GM18507 (cell line): ENCODE measurements at regions not wholly inside any gene's neighbourhood (a gene's known extent, or its start where the extent isn't known, plus 50 kb on each side); places are given as distances from the start of the nearest gene placed in this dataset.
"Not testable (repeated sequence)": the region's sequence is repeated elsewhere in the genome, so short reads cannot be mapped to it uniquely, and the experiment has no call there.

Source experiments
- DNase-seq: peaks from one replicate; pipeline ENCODE4 v3.0.0; 2011; ENCODE audit warnings: low read depth; ENCODE audit not compliant: insufficient read length; ENCODE audit errors: extremely low spot score
- FAIRE-seq: peaks from 2 replicates; lab custom pipeline; 2011; peaks lifted over from hg19 to GRCh38; lab: Jason Lieb, UNC

DNA sequence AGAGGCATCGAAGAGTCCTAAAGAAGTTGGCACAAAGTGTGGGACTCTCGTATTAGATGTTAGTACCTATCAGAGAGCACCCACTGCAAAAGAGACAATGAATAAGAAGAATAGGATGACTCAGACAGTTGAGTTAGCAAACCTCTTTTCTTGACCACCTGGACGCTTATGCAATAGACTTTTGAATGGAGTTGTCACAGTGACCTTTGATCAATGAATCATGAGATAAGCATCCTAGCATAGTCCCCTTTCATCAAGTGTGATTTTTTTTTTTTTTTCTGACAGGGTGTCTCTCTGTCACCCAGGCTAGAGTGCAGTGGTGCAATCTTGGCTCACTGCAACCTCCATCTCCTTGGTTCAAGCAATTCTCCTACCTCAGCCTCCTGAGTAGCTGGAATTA, 1417.9 kb upstream of the GOT2 start:
- DNase-seq (no peak), FAIRE-seq (no peak)

DNA sequence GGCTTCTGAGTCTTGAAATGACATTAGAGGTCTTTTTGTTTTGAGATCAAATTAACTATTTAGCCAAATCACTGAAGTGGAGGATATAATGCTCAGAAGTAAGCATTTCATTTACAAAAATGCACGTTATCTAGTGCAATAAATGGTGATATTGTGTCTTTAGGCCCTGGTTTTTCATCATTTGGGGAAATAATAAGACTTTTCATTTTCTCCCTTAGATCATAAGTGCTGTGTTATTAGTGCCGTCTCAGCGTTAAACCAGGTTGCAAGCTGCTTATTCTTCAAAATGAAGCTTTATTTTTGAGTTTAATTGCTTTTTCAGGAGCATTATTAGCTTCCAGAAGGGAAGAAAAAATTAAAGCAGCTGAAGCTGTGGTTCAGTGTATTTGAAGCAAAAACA, 1416.8 kb upstream of the GOT2 start:
- DNase-seq (no peak), FAIRE-seq (no peak)

DNA sequence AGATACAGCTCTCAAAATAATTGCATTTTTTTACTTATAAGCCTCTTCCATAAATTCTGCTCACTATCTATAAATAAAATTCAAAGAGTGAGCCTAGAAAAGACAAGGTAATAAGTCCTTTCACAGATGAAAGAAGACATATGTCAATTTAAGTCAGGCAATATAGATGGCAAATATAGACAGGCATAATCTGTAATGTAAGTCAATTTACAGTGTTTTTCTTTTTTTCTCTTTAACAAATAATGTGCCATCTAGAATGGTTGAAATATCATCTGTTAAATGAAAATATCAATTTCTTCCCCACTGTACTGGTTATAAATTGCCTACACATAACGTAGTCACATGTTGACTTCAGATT, 1409.2 kb upstream of the GOT2 start:
- no peak for FAIRE-seq
- no peak for DNase-seq

DNA sequence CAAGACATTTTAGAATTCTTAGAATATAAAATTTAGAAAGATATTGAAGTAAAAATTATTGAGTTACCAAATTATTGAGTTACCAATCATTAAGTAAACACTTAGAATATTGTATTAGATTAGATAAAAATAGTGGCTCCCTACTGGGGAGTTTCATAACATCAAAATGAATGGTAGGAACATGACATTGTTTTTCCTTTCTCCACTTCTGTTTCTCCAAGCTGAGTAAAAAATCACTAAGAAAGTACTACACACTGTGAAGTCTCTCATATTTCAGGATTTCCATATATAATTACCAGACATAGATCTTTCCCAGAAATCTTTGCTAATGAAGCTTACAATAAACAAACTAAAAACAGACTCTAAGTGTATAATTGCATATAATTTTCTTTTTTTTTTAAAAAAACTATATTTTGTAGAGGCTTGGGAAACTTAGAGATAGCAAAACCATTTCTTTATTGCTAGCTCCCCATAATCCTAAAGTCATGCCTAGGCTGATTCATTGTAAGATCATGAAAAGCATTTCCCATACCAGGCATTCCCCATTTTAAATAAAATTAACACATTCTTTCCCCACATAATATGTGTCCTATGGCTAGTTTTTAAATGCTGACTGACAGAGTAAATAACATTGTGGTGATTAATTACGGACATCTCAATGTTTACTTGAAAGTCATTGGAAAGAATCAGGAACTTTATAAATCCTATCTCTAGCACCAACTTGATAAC, 1408.7 kb upstream of the GOT2 start:
- no peak for FAIRE-seq
- no peak for DNase-seq

DNA sequence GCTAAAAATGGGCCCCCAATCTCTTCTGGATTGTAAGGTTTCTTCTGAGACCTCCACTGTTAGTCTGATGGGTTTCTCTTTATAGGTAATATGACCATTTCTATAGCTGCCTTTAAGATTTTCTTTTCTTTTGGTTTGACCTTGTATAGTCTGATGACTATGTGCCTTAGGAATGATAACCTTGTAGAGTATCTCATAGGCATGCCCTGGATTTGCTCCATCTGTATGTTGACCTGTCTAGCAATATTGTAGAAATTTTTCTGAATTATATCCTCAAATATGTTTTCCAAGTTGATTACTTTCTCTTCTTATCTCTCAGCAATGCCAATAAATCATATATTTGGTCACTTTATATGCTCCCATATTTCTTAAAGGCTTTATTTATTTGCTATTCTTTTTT, 1403.8 kb upstream of the GOT2 start:
- FAIRE-seq, result no peak

DNA sequence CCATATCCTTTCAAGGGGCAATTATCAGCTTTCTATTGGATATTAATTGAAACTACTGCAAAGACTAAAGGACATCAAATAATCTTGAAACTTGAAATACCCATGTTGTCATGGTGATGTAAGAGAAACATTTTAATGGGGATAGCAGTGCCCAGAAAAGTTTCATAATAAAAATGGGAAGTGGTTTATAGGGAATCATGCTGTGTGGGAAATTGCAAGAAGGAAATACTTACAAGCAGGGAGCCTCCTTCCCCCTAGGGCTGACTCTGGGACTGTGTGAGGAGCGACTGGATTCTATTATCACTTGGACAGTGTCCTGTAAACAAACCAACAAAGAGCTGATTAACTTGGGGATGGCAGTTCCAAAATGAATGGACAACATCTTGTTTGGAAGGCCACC, 1393.1 kb upstream of the GOT2 start:
- FAIRE-seq (no peak), DNase-seq (no peak)

More for the DNA sequence above, 1403.8 kb upstream of the GOT2 start:
- DNase-seq, result no peak

DNA sequence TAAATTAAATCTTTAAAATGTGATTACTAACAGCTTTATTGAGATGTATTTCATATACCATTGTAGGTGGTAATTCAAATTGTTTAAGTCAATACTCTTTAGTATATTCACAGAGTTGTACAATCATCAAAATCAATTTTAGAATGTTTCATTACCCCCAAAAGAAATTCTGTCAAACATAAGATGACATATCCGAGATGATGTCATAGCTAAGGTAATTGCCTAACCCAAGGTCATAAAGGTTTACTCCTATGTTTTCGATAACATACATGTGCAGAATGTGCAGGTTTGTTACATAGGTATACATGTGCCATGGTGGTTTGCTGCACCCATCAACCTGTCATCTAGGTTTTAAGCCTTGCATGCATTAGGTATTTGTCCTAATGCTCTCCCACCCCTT, 1392.0 kb upstream of the GOT2 start:
- not testable (repeated sequence) for DNase-seq, FAIRE-seq

DNA sequence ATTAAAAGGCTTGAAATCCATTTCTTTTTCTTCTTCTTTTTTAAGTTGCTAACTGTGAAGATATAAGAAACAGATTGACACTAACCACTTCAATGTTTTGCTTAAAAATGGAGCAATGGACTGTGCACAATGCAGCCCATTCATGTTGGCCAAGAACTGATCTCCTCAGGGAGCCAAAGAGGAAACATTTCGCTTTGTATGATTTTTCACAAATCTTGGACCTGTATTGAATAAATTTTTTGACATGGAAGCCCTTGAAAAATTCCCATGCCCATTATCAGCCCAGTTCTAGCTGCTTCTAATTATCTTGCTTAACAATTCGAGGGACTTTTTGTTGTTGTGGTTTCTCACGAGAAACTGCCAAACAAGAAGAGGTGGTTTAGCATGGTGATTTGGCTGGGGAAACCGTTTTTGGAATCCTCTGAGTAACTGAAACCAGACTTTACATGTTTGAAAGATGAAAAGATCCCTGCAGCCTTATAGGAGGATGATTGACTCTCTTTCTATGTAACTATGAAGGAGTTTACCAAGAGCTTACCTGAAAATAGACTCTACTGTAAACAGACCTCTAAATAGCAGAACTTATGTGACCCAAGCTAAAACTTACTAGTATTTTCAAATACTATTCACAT, 1389.4 kb upstream of the GOT2 start:
- no peak for FAIRE-seq
- no peak for DNase-seq

DNA sequence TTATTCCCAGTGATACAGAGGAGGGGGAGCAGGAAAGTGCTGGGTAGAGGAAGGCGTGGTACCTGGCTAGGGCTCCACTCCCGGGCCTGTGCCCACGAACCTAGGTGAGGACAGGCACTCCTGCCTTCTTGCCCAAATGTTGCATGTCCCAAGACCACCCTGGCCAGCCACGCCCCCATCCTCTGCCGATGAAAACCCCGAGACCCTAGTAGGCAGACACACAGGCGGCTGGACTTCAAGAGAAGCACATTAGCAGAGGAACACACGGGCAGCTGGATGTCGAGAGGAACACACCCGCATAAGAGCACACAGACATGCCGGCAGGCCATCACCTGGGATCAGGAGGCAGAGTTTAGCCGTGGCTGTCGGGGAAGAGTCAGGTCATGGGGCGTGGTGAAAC, 1386.5 kb upstream of the GOT2 start:
- DNase-seq (no peak), FAIRE-seq (no peak)

DNA sequence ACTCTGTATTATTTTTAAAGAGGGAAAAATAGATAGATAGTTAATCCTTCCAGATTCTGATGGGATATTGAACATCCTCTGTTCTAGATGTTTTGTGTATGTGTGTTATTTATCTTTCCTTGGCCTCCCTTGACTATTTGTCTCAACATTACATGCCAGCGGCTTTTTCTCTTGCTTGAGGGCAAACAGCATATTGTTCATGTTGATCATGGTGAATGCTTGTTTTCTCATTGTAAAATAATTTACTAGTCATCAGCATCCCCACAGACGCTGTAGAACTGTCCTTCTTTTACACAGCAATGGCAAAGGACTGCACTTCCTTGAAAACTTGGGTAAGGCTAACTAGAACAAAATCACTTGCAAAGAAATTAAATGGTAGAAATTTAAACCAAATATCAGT, 1376.4 kb upstream of the GOT2 start:
- FAIRE-seq (no peak), DNase-seq (no peak)

DNA sequence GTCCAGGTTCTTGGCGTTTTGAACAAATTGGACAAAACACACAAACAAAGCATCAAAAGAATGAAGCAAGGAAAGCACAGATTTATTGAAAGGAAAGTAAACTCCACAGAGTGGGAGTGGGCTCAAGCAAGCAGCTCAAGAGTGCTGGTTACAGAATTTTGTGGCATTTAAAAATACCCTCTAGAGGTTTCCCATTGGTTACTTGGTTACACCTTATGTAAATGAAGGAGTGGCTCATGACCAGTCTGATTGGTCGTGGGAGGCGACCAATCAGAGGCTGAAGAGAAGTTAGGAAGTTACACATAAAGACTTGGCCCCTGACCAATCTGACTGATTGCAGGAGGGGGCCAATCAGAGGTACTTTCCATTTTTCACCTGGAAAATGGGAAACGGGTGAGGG, 1373.8 kb upstream of the GOT2 start:
- DNase-seq, result no peak
- FAIRE-seq, result no peak

DNA sequence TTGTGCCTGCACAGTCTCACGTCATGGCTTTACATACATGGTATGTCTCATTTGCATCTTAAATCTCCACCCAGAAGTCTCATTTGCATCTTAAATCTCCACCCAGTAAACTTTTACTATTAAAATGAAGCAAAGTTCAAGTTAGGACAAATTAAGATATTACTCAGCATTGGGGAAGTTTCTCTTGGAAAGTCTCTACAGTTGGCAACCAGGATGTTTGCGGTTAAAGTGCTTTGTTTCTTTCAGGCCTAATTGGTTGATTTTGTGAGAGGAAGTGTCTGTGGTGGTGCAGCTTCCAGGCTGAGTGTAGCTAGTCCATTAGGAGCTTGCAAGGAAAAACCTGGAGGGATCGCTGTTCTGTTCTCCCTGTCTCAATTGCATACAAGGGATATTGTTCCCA, 1373.3 kb upstream of the GOT2 start:
- FAIRE-seq, result no peak

DNA sequence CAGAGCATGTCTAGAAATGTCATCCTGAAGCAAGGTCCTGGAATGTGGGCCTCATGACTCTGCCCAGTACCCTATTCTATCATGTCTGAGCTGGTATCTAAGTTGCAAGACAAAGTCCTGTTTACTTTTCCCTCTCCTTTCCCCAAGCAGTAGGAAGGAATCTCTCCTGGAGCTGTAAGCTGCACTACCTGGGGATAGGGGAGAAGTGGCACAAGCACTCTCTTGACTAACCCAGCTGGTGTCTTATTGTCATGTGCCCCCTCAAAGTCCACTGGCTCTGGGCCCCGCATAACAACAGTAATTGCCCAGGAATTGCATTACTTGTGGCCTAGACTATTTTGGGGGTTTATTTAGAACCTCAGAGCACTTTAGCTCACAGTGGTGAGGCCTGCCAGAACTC, 1366.3 kb upstream of the GOT2 start:
- DNase-seq (no peak), FAIRE-seq (no peak)

More for the DNA sequence above, 1373.3 kb upstream of the GOT2 start:
- DNase-seq, result no peak

DNA sequence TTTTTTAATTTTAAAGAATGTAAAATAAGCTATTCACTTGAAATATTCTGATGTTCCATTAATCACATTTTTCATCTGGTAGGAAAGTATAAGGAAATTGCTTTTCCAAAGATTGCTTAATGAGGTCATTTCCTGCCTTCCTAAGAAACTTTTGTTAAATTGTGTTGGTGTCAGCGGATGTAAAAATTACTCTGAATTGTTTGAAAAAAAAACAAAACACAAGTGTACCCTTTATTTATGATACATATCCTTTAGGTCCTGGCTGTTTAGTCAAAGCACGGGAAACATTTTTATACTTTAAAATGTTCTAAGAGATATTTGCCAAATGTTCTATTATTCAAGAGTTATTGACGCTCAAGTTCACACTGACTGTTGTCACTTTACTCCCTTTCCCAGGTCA, 1357.4 kb upstream of the GOT2 start:
- FAIRE-seq (no peak), DNase-seq (no peak)

DNA sequence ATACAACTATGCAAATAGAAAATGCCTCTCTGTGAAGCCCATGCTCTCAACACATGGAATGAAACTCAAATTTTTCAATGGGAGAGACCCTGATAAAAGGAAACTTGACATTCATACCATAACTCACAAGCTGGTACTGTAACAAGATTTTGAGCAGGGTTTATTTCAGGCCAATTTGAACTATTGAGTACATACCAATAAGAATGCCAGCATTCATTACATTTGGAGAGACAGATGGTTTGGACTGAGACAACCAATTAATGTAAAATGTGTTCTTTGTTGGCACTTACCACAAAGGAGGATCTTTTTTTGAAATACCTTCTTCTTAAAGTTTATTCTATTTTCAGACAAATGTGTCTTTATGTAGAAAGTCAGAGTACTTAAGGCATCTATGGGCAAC, 1357.0 kb upstream of the GOT2 start:
- DNase-seq, result no peak
- FAIRE-seq, result no peak

DNA sequence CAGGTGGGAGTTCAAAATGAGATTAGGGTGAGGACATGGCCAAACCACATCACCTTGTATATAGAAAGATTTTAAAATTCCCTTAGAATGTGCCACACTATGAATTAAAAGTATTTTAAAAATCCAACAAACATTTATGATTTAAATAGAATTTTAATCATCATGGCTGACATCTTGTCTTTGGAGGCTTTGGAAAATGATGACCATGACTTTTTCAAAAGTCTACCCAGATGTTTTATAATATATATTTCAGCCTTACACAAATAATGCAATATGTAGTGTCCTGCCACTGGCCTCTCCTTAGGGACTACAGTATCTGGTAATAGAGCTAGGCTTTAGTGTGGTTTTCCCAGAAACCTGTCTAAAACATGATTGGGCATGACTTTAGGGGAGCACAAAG, 1353.4 kb upstream of the GOT2 start:
- FAIRE-seq, result no peak
- no peak for DNase-seq

DNA sequence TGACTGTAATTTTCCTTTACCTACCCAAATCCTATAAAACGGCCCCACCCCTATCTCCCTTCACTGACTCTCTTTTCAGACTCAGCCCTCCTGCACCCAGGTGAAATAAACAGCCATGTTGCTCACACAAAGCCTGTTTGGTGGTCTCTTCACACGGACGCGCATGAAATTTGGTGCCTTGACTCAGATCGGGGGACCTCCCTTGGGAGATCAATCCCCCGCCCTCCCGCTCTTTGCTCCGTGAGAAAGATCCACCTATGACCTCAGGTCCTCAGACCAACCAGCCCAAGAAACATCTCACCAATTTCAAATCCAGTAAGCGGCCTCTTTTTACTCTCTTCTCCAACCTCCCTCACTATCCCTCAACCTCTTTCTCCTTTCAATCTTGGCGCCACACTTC, 1344.7 kb upstream of the GOT2 start:
- not testable (repeated sequence) for FAIRE-seq, DNase-seq

DNA sequence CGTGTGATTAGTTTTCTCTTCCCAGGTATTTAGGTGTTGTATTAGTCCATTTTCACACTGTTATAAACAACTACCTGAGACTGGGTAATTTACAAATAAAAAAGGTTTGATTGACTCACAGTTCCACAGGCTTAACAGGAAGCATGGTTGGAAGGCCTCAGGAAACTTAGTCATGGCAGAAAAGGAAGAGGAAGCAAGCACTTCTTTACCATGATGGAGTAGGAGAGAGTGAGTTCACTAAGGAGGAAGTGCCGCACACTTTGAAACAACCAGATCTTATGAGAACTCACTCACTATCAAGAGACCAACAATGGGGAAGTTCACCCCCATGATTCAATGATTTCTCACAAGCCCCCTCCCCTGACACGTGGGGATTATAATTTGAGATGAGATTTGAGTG, 1343.7 kb upstream of the GOT2 start:
- DNase-seq, result no peak
- no peak for FAIRE-seq

DNA sequence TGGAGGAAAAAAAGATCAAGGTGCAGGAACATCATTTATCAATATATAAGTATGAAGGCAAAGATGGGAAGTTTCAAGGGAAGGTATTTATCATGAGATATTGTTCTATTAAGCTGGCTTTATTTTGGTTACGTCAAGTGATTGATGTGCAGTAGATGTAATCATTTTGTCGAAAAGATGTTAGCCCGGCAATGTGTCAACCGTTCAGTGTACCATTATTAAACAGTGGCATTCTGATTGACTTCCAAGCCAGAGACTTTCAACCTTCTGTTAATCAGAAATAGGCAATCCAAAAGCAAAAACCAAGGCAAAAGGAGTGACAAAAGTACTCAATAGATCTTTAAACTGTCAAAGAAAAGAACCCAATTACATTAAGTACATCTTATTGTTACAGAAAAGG, 1340.3 kb upstream of the GOT2 start:
- no peak for FAIRE-seq
- DNase-seq, result no peak

DNA sequence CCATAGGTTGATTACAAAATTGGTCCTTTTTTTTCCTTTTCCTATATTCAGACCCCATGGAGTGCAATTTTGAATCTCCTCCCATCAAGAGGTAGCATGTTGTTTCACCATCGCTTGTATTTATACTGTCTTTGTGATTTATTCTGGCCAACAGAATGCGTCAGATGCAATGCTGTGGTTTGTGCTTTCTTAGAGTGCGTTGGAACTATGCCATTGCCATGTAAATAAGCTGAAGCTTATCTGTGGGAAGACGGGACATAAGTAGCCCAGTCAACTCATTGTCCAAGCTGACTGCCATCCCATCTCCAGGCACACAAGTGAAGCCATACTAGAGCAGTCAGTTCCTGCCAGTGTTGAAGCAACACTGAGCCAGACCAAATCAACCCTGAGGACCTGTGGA, 1339.3 kb upstream of the GOT2 start:
- DNase-seq, result no peak
- no peak for FAIRE-seq

DNA sequence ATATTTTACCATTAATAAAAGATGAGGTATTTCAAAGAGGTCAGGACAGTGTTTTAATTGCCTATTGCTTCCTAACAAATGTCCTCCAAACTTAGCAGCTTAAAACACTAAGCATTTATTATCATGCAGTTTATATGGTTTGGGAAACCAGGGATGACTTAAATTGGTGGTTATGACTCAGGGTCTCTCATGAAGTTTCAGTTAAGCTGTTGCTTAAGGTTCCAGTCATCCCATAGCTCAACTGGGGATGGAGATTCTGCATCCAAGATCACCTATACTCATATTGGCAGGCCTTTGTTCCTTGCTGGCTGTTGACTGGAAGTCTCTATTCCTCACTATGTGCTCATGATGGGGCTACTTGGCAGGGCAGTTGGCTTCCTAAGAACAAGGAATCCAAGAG, 1329.9 kb upstream of the GOT2 start:
- DNase-seq (no peak), FAIRE-seq (no peak)

DNA sequence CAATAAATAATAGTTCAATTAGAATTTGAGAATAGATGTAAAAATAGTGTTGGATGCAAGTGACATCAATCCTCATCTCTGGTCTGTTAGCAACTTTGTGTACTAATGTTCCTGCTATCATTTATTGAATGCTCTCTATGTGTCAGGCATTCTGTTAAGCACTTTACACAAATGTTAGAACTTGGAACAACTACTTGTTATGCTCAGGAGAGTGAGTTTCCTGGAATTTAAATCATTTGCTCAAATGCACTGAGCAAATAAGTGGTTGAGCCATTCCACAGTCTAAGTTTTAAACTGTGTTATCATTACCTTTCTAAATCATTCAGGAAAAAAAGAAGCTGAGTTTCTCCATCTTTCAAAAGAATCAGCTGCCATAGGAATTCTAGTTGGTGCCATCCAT, 1327.3 kb upstream of the GOT2 start:
- DNase-seq (no peak), FAIRE-seq (no peak)
